GM19452 (cell line): ENCODE measurements at regions not wholly inside any gene's neighbourhood (a gene's known extent, or its start where the extent isn't known, plus 50 kb on each side); places are given as distances from the start of the nearest gene placed in this dataset.
A peak's percentile ranks its signal among the peaks of the same experiment; 100 is the strongest.

Source experiments
- ATAC-seq: cut with Tn5 transposase; IDR thresholded peaks from one replicate; pipeline ENCODE4 v1.9.1; 2021; ENCODE audit not compliant: unreplicated experiment

- no peak for ATAC-seq
Observed at GRCh38 chr18:73261923-73262322, 394.1 kb upstream of the NETO1 start.

- ATAC-seq: no peak
Observed at GRCh38 chr18:73261243-73261642, 393.5 kb upstream of the NETO1 start.

GRCh38 chr18:73258375-73259087 is 390.7 kb upstream of the NETO1 start:
- ATAC-seq: no peak

GRCh38 chr18:73254564-73254963 is 386.8 kb upstream of the NETO1 start:
- ATAC-seq: no peak

- no peak for ATAC-seq
Observed at GRCh38 chr18:73249030-73249429, 381.2 kb upstream of the NETO1 start.

GRCh38 chr18:73246763-73247162 is 379.0 kb upstream of the NETO1 start:
- ATAC-seq: no peak

- no peak for ATAC-seq
Observed at GRCh38 chr18:73245345-73245744, 377.6 kb upstream of the NETO1 start.

GRCh38 chr18:73244401-73244800 is 376.6 kb upstream of the NETO1 start:
- no peak for ATAC-seq

GRCh38 chr18:73240899-73241298 is 373.1 kb upstream of the NETO1 start:
- ATAC-seq: no peak

GRCh38 chr18:73235921-73236320 is 368.1 kb upstream of the NETO1 start:
- ATAC-seq: no peak

- peak; percentile 88 for ATAC-seq
Observed at GRCh38 chr18:73235491-73235890, 367.7 kb upstream of the NETO1 start.

GRCh38 chr18:73232933-73233332 is 365.1 kb upstream of the NETO1 start:
- peak; percentile 74 for ATAC-seq

GRCh38 chr18:73220663-73221062 is 352.9 kb upstream of the NETO1 start:
- ATAC-seq: no peak

GRCh38 chr18:73218293-73218692 is 350.5 kb upstream of the NETO1 start:
- ATAC-seq: no peak

- no peak for ATAC-seq
Observed at GRCh38 chr18:73214970-73215369, 347.2 kb upstream of the NETO1 start.

- no peak for ATAC-seq
Observed at GRCh38 chr18:73212442-73212841, 344.7 kb upstream of the NETO1 start.

- no peak for ATAC-seq
Observed at GRCh38 chr18:73201940-73202339, 334.2 kb upstream of the NETO1 start.

GRCh38 chr18:73199151-73199550 is 331.4 kb upstream of the NETO1 start:
- no peak for ATAC-seq

- no peak for ATAC-seq
Observed at GRCh38 chr18:73189718-73190117, 321.9 kb upstream of the NETO1 start.

- no peak for ATAC-seq
Observed at GRCh38 chr18:73168236-73168635, 300.4 kb upstream of the NETO1 start.

- ATAC-seq: no peak
Observed at GRCh38 chr18:73164430-73164829, 296.6 kb upstream of the NETO1 start.

- no peak for ATAC-seq
Observed at GRCh38 chr18:73163236-73163635, 295.4 kb upstream of the NETO1 start.

- no peak for ATAC-seq
Observed at GRCh38 chr18:73156117-73156516, 288.3 kb upstream of the NETO1 start.
